ENCODE measurements at regions not wholly inside any gene's neighbourhood (a gene's known extent, or its start where the extent isn't known, plus 50 kb on each side); places are given as distances from the start of the nearest gene placed in this dataset.

GRCh38 chr2:215598376-215598975 lies 162.6 kb upstream of the FN1 start:
- H3K36me3 Mint-ChIP-seq, result no peaks in the 10 kb centered on the region
- DNase-seq (ENCODE audit: low spot score) (no peak), ATAC-seq (no peak)
- CTCF ChIA-PET, result no interaction called here
- POLR2A ChIA-PET, result no interaction called here
- no peak overlapping the region for H3K4me3 Mint-ChIP-seq
- H3K9me3 Mint-ChIP-seq, result 0 out of 2 replicates have a peak, but pooled peaks cover 6% of the 10 kb centered on the region
- no peak for TF ChIP-seq ZNF138 (CRISPR knock-in tag; conservative IDR thresholded peaks at IDR 0.05)
- TF ChIP-seq NR3C1 (CRISPR knock-in tag; conservative IDR thresholded peaks at IDR 0.05; ENCODE audit: low read depth), result no peak
- TF ChIP-seq KAT7 (CRISPR knock-in tag; IDR thresholded peaks at IDR 0.05; ENCODE audit: borderline replicate concordance), result no peak
- no peak for TF ChIP-seq TEAD1 (CRISPR knock-in tag; IDR thresholded peaks at IDR 0.05)
- TF ChIP-seq ZNF121 (CRISPR knock-in tag; IDR thresholded peaks at IDR 0.05), result no peak
- TF ChIP-seq MLX (CRISPR knock-in tag; IDR thresholded peaks at IDR 0.05), result no peak
- no peak for TF ChIP-seq ZNF219 (CRISPR knock-in tag; IDR thresholded peaks at IDR 0.05; ENCODE audit: borderline replicate concordance)
- no peak for TF ChIP-seq NR1H2 (CRISPR knock-in tag; IDR thresholded peaks at IDR 0.05)
- TF ChIP-seq, protein P1, sequence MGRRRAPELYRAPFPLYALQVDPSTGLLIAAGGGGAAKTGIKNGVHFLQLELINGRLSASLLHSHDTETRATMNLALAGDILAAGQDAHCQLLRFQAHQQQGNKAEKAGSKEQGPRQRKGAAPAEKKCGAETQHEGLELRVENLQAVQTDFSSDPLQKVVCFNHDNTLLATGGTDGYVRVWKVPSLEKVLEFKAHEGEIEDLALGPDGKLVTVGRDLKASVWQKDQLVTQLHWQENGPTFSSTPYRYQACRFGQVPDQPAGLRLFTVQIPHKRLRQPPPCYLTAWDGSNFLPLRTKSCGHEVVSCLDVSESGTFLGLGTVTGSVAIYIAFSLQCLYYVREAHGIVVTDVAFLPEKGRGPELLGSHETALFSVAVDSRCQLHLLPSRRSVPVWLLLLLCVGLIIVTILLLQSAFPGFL (CRISPR knock-in tag; IDR thresholded peaks at IDR 0.05; ENCODE audit: borderline replicate concordance), result no peak
- no peak for TF ChIP-seq ZNF416 (CRISPR knock-in tag; IDR thresholded peaks at IDR 0.05)
- no peak for TF ChIP-seq RORB (CRISPR knock-in tag; IDR thresholded peaks at IDR 0.05)
- no peak for TF ChIP-seq NFATC4 (CRISPR knock-in tag; IDR thresholded peaks at IDR 0.05)
- TF ChIP-seq E2F5 (CRISPR knock-in tag; IDR thresholded peaks at IDR 0.05), result no peak
- no peak for TF ChIP-seq ZNF532 (CRISPR knock-in tag; IDR thresholded peaks at IDR 0.05; ENCODE audit: borderline replicate concordance)
- TF ChIP-seq CREB1 (CRISPR knock-in tag; IDR thresholded peaks at IDR 0.05), result no peak
- TF ChIP-seq, protein P2, sequence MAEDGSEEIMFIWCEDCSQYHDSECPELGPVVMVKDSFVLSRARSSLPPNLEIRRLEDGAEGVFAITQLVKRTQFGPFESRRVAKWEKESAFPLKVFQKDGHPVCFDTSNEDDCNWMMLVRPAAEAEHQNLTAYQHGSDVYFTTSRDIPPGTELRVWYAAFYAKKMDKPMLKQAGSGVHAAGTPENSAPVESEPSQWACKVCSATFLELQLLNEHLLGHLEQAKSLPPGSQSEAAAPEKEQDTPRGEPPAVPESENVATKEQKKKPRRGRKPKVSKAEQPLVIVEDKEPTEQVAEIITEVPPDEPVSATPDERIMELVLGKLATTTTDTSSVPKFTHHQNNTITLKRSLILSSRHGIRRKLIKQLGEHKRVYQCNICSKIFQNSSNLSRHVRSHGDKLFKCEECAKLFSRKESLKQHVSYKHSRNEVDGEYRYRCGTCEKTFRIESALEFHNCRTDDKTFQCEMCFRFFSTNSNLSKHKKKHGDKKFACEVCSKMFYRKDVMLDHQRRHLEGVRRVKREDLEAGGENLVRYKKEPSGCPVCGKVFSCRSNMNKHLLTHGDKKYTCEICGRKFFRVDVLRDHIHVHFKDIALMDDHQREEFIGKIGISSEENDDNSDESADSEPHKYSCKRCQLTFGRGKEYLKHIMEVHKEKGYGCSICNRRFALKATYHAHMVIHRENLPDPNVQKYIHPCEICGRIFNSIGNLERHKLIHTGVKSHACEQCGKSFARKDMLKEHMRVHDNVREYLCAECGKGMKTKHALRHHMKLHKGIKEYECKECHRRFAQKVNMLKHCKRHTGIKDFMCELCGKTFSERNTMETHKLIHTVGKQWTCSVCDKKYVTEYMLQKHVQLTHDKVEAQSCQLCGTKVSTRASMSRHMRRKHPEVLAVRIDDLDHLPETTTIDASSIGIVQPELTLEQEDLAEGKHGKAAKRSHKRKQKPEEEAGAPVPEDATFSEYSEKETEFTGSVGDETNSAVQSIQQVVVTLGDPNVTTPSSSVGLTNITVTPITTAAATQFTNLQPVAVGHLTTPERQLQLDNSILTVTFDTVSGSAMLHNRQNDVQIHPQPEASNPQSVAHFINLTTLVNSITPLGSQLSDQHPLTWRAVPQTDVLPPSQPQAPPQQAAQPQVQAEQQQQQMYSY (CRISPR knock-in tag; IDR thresholded peaks at IDR 0.05), result no peak
- TF ChIP-seq SMAD4 (CRISPR knock-in tag; IDR thresholded peaks at IDR 0.05), result no peak
- H3K27ac Mint-ChIP-seq, result no peak overlapping the region
- H3K4me1 Mint-ChIP-seq, result peaks cover 6% of the 10 kb centered on the region
- H3K27me3 Mint-ChIP-seq (ENCODE audit: low read depth), result no peaks in the 10 kb centered on the region
